Muscle of leg (tissue), 3 donors: ENCODE measurements at regions not wholly inside any gene's neighbourhood (a gene's known extent, or its start where the extent isn't known, plus 50 kb on each side); places are given as distances from the start of the nearest gene placed in this dataset.

ENCODE experiments used
- DNase-seq: peaks from one replicate; pipeline ENCODE4 v3.0.0; 2013
- H3K27ac ChIP-seq: one replicate; pipeline ENCODE4 v1.5.1; 2013; ENCODE audit warnings: mild to moderate bottlenecking, low read length, control low read depth
- H3K27me3 ChIP-seq: one replicate; pipeline ENCODE4 v1.6.1; 2013; ENCODE audit warnings: low read length; ENCODE audit not compliant: control insufficient read depth, insufficient read depth
- H3K36me3 ChIP-seq: one replicate; pipeline ENCODE4 v1.6.1; 2013; ENCODE audit warnings: low read length; ENCODE audit not compliant: control insufficient read depth, insufficient read depth
- H3K4me1 ChIP-seq: one replicate; pipeline ENCODE4 v1.6.1; 2013; ENCODE audit warnings: low read length; ENCODE audit not compliant: control insufficient read depth, insufficient read depth
- H3K4me3 ChIP-seq: one replicate; pipeline ENCODE4 v1.5.1; 2013; ENCODE audit warnings: low read length, control low read depth
- H3K9me3 ChIP-seq: replicated peaks from 2 replicates; pipeline ENCODE4 v1.6.1; 2013; ENCODE audit warnings: low read depth, low read length; ENCODE audit not compliant: control insufficient read depth
- WGBS: methylation state at CpG from one replicate; pipeline ENCODE4 v1.1.5; 2013; ENCODE audit warnings: missing lambda C conversion rate; ENCODE audit not compliant: insufficient coverage; 5-methylcytosine and 5-hydroxymethylcytosine counted together

DNA sequence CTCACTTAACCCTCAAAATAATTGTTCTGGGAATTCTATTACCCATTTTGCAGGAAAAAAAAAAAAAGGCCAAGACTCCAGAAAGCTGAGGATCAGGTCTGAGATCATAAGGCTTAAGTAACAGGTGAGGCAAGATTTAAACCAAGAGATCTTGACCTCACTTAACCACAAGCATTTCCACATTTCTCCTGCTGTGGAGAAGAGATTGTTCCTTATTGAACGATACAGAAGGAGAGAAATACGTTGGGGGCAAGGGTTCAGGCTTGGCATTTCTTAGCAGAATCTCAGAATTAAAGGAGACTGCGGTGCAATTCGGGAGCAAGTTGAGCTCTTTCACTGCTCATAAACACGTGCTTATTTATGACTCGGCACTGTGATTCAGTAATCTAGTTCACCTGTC is 885.3 kb upstream of the TMEM132C start:
- 3% methylated on average over 3 of the region's 6 CpGs for WGBS
- peaks cover 2% of the 10 kb centered on the region for H3K27me3 ChIP-seq
- H3K4me1 ChIP-seq: no peaks in the 10 kb centered on the region
- no peak for DNase-seq
- H3K27ac ChIP-seq: no peak overlapping the region
- no peaks in the 10 kb centered on the region for H3K9me3 ChIP-seq
- H3K36me3 ChIP-seq: no peaks in the 10 kb centered on the region
- no peak overlapping the region for H3K4me3 ChIP-seq

DNA sequence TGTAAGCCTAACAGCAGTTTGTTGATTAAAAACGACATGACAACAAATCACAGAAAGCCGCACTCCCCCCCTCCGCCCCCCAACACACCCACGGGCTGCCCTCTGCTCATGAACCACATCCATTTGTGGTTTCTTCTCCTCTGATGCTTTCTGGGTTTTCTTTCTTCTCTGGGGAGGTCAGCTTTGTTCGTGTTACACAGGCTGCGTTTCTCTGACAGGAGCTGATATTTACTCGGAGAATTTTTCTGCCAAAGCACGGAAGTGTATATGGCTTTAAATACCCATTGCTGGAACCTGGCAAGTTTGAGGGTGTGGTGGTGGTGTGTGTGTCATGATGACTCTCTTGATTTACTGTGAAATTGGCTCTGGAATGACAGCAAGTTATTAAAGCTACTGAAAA is 883.7 kb upstream of the TMEM132C start:
- H3K36me3 ChIP-seq: no peaks in the 10 kb centered on the region
- DNase-seq: no peak
- H3K9me3 ChIP-seq: no peaks in the 10 kb centered on the region
- peaks cover 2% of the 10 kb centered on the region for H3K27me3 ChIP-seq
- 64% methylated on average over 6 of the region's 8 CpGs for WGBS
- H3K4me1 ChIP-seq: no peaks in the 10 kb centered on the region
- no peak overlapping the region for H3K27ac ChIP-seq
- no peak overlapping the region for H3K4me3 ChIP-seq

DNA sequence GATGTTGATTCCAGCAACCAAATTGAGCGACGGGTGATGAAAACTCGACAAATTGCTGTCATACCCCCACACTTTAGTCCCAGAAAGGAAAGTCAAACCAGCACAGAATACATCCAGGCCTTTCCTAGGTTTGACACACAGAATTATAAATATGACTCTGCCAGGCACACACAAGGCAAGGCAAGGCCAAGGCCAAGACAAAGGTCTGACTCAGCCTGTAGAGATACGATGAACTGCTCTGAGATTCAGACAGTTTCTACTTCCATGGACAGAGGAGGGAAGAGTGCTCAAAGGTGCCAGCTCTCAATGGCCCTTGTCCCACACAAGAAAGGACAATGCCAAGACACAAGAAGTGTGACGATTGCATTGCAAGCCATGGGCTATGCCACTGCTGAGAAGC is 880.2 kb upstream of the TMEM132C start:
- Histone ChIP-seq H3K27me3 (no peaks in the 10 kb centered on the region), H3K4me3 (no peak overlapping the region), H3K9me3 (no peaks in the 10 kb centered on the region), H3K4me1 (no peaks in the 10 kb centered on the region), H3K36me3 (no peaks in the 10 kb centered on the region), H3K27ac (no peak overlapping the region)
- 85% methylated on average over 5 of the region's 5 CpGs for whole genome bisulfite sequencing
- no peak for DNase-seq

DNA sequence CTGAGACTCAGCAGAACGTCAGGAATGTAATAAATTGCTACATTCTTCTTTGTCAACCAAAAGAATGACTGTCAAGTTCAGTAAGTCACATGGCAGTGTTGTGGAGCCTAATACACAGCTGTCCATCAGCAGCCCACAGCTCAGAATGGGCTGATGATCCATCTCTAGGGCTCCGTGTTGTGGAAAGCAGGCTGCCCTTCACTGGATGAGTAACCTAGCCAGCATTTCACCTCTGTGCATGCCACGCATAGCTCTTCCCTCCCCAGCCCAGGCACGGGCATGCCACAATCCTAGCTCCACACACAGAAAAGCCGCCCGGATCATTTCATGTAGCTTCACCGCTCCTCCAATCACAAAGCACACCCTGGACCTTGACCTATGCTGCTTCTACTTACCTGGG is 878.0 kb upstream of the TMEM132C start:
- no peaks in the 10 kb centered on the region for H3K36me3 ChIP-seq
- H3K4me1 ChIP-seq: no peaks in the 10 kb centered on the region
- no peaks in the 10 kb centered on the region for H3K27me3 ChIP-seq
- no peak overlapping the region for H3K4me3 ChIP-seq
- no peak overlapping the region for H3K27ac ChIP-seq
- H3K9me3 ChIP-seq: no peaks in the 10 kb centered on the region
- 74% methylated on average over 3 of the region's 7 CpGs for WGBS
- no peak for DNase-seq

DNA sequence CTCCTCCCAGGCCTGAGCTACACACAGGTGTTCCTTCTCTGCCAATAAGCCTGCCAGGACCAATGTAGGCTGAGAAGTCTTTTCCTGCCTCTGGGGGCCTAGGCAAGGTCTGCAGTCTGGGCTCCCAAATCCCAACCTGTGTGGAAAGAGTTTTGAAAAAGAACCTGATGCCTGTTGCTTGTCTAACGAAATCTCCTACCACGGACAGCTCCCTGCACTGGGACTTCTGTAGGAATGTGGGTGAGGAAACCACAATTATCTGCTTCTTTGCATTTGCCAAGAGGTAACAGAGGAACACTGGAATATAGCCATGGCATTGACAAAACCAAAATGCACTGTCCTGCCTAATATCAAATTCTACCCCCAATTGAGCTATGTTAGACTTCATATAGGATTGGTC is 877.0 kb upstream of the TMEM132C start:
- no peak overlapping the region for H3K4me3 ChIP-seq
- DNase-seq: peak; percentile 52
- no CpG with 5 or more reads among the region's 2 CpGs for WGBS
- H3K27ac ChIP-seq: no peak overlapping the region
- H3K27me3 ChIP-seq: no peaks in the 10 kb centered on the region
- no peaks in the 10 kb centered on the region for H3K9me3 ChIP-seq
- no peaks in the 10 kb centered on the region for H3K36me3 ChIP-seq
- no peaks in the 10 kb centered on the region for H3K4me1 ChIP-seq

DNA sequence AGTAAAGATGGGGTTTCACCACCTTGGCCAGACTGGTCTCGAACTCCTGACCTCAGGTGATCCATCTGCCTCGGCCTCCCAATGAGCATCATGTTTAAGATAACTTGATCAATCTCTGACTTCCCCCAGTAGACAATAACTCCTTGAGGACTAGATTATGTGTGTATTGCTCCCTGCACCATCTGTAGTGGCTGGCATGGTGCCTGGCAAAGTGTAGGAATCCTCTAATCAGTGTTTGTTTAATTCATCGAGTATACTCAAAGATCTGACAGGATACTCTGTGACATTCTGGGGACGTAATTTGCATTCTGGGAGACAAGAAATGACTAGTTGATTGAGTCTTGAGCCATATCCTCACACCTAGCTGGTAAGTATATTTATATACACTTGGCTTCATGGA is 873.5 kb upstream of the TMEM132C start:
- WGBS: no CpG with 5 or more reads among the region's 4 CpGs

DNA sequence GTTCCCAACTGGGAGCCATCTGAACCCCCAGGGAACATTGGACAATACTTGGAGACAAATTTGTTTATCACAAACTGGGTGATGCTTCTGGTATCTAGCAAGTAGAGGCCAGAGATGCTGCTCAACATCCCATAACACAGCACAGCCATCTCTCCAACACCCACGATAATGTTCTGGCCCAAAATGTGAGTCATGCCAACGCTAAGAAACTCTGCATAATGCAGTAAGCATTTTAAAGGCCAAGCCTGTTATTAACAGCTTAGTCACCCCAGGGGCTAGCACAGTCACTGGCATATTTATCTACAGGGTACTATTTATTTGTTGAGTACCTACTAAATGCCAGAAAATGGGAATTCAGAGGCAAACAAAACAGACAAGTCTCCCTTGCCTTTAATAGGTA is 873.1 kb upstream of the TMEM132C start:
- H3K4me3 ChIP-seq: no peak overlapping the region
- DNase-seq: no peak
- H3K27ac ChIP-seq: no peak overlapping the region
- no peaks in the 10 kb centered on the region for H3K9me3 ChIP-seq
- H3K27me3 ChIP-seq: no peaks in the 10 kb centered on the region
- WGBS: no CpG with 5 or more reads among the region's 2 CpGs
- H3K4me1 ChIP-seq: no peaks in the 10 kb centered on the region
- H3K36me3 ChIP-seq: no peaks in the 10 kb centered on the region

More for the DNA sequence above, 873.5 kb upstream of the TMEM132C start:
- Histone ChIP-seq H3K4me1 (no peaks in the 10 kb centered on the region), H3K36me3 (no peaks in the 10 kb centered on the region), H3K27ac (no peak overlapping the region), H3K9me3 (no peaks in the 10 kb centered on the region), H3K4me3 (no peak overlapping the region), H3K27me3 (no peaks in the 10 kb centered on the region)
- no peak for DNase-seq

DNA sequence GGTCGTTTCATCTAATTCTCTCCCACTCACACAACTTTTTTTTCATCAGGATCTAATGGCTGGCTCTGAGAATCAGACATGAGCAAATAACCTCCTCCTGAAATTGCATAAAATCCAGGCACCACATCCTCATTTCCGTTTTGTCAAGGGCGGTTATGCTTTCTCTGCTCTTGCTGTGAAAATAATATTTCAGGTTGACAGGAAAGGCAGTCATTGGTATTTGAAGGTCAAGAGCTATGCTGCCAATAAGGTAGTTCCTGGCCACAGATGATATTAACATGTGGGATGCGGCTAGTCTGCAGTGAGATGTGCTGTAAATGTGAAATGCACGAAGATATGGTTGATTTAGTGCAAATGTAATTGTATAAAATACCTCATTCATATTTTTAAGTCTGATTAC is 870.2 kb upstream of the TMEM132C start:
- no peaks in the 10 kb centered on the region for H3K36me3 ChIP-seq
- H3K9me3 ChIP-seq: no peaks in the 10 kb centered on the region
- H3K4me1 ChIP-seq: no peaks in the 10 kb centered on the region
- no peaks in the 10 kb centered on the region for H3K27me3 ChIP-seq
- no peak for DNase-seq
- no peak overlapping the region for H3K4me3 ChIP-seq
- no peak overlapping the region for H3K27ac ChIP-seq
- 29% methylated on average over 1 of the region's 5 CpGs for WGBS

DNA sequence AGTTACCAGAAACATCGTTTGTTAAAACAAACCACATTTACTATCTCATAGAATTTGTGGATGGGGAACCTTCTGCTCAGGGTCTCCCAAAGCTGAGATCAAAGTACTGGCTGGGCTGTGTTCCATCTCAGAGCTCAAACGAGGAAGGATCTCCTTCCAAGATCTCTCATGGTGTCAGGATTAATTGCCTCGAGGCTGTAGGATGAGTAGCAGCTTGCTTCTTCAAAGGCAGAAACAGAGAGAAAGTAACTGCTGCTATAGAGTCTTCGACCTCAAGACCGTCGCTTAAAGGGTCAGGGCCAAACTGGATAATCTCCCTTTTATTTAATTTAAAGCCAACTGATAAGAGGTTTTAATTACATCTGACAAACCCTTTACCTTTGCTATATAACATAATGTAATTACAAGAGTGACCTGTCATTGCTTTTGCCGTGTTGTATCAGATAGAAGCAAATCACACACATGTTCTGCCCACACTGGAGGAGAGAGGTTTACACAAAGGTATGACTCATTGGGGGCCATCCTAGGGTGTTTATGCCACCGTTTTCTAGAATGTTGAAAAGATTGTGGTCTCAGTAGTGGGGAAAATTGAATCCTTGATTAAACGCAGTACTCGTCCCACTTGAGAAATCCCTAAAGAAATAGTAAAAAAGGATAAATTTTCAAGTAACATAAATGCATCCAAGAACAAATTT is 868.8 kb upstream of the TMEM132C start:
- no peaks in the 10 kb centered on the region for H3K27me3 ChIP-seq
- DNase-seq: no peak
- no peaks in the 10 kb centered on the region for H3K9me3 ChIP-seq
- H3K4me3 ChIP-seq: no peak overlapping the region
- no peaks in the 10 kb centered on the region for H3K36me3 ChIP-seq
- H3K27ac ChIP-seq: no peak overlapping the region
- H3K4me1 ChIP-seq: no peaks in the 10 kb centered on the region
- 20% methylated on average over 1 of the region's 10 CpGs for WGBS

DNA sequence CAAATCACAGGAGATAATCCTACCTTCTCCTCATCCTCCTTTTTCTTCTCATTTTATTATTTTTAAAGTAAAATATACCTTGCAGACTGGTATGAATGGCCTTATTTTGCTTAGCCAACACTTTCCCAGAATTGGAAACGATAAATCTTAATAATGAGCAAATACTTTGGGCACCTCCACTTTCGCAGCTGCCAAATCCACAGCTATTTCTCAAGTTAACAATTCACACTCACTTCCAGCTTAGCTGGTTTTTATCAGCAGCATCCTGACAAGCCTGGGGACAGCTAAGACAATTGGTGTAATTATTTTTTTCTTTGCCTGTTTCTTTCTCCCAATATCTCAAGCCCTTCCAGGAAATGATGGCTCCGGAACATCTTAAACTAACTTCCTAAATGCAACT is 867.5 kb upstream of the TMEM132C start:
- H3K27me3 ChIP-seq: no peaks in the 10 kb centered on the region
- H3K4me3 ChIP-seq: no peak overlapping the region
- no peak overlapping the region for H3K27ac ChIP-seq
- no peaks in the 10 kb centered on the region for H3K9me3 ChIP-seq
- no peaks in the 10 kb centered on the region for H3K4me1 ChIP-seq
- WGBS: 50% methylated on average over 1 of the region's 3 CpGs
- H3K36me3 ChIP-seq: no peaks in the 10 kb centered on the region
- DNase-seq: no peak

DNA sequence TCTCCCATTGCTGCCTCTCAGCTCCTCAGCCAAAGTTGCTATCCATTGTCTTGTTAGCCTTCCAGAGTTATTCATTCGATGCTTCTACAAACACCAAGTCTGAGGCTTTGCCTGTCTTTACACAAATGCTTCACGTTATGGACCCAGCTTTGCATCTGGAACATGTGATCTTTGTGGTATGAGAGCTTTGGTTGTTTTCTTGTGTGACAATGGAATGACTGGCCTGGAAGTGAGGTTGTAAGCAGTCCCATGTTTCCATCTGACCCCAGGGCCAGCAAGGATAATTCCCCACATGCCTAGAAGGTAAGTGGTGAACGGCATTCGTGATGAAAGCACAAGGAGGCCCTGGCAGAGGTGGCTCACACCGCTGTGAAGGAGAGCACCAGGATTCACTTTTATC is 866.7 kb upstream of the TMEM132C start:
- Histone ChIP-seq H3K4me1 (no peaks in the 10 kb centered on the region), H3K27ac (no peak overlapping the region), H3K9me3 (no peaks in the 10 kb centered on the region), H3K27me3 (no peaks in the 10 kb centered on the region), H3K36me3 (no peaks in the 10 kb centered on the region), H3K4me3 (no peak overlapping the region)
- DNase-seq: no peak
- no CpG with 5 or more reads among the region's 5 CpGs for WGBS
